Natural killer cell treated with Interleukin-12 subunit alpha and Interleukin-12 subunit beta and Interleukin-15 and Interleukin-18, amount 100 ng/mL, for 72 hours (primary cell): ENCODE measurements at regions not wholly inside any gene's neighbourhood (a gene's known extent, or its start where the extent isn't known, plus 50 kb on each side); places are given as distances from the start of the nearest gene placed in this dataset.
"Not testable (repeated sequence)": the region's sequence is repeated elsewhere in the genome, so short reads cannot be mapped to it uniquely, and the experiment has no call there.

ENCODE experiments used
- ATAC-seq, 2 donors: fragments of 150-1000 bp; cut with Tn5 transposase in 1 of 2; sonication (Bioruptor Pico), chemical (Tn5 transposase) in 1 of 2; 2 replicates each; pipeline ENCODE4 v1.10.0; 2021
- DNase-seq: peaks from one replicate; pipeline ENCODE4 v3.0.0; 2022; ENCODE audit warnings: low spot score
- H3K27ac Mint-ChIP-seq, 2 donors: 1 replicate in 1 of 2; 2 replicates in 1 of 2; pipeline ENCODE4 v1.8.0; 2022; ENCODE audit warnings: mixed read lengths in 2 of 2, mild to moderate bottlenecking in 1 of 2, moderate library complexity in 1 of 2
- H3K27me3 Mint-ChIP-seq, 2 donors: 1 replicate in 1 of 2; 2 replicates in 1 of 2; pipeline ENCODE4 v1.8.0; 2022; ENCODE audit warnings: mixed read lengths in 2 of 2
- H3K36me3 Mint-ChIP-seq: one replicate; pipeline ENCODE4 v1.8.0; 2022; ENCODE audit warnings: mixed read lengths
- H3K4me1 Mint-ChIP-seq, 2 donors: 1 replicate in 1 of 2; 2 replicates in 1 of 2; pipeline ENCODE4 v1.8.0; 2022; ENCODE audit warnings: low read depth in 2 of 2, mixed read lengths in 2 of 2, mild to moderate bottlenecking in 1 of 2
- H3K4me3 Mint-ChIP-seq: one replicate; pipeline ENCODE4 v1.8.0; 2022; ENCODE audit warnings: mixed read lengths
- H3K9me3 Mint-ChIP-seq: 2 replicates; pipeline ENCODE4 v1.8.0; 2022; ENCODE audit warnings: mixed read lengths

DNA sequence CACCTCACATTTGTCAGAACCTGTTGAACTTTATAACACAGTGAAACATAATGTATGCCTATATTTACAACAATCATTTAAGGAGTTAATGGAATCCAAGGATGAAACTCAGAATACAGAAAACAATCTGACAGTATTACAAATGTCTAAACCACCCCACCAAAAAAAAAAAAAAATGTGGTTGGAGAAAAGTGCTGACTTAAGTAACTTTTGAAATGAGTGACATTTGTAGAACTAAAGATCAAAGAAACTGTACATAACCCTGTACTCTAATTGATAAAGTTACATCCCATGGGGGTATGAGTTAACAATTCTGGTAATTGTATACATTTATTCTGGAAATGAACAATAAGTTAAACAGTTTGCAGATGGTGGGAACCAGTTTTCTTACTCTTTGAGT lies 372.1 kb upstream of the TMEFF2 start:
- Mint-ChIP-seq H3K27me3 (no peaks in the 10 kb centered on the region), H3K27ac (no peak overlapping the region), H3K36me3 (no peaks in the 10 kb centered on the region), H3K9me3 (peaks cover 5% of the 10 kb centered on the region), H3K4me3 (no peak overlapping the region), H3K4me1 (no peaks in the 10 kb centered on the region)
- DNase-seq (no peak), ATAC-seq (no peak)

DNA sequence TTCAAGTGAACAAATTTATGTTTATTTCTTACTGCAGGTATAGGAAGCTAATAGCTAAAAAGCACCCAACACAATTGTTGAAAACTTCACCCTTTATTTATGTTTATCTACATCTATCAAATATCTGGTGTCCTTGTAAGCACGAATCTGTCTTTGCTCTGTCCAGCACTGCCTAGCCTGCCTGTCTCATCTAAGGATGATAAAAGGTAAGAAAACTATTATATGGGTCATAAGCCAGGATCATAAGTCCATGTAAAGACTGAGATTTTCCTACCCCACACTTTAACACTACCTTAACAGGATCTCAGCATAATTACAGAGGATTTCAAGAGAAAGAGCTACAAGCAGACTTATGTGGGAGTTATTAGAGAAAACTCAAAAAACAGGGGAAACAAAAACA lies 365.6 kb upstream of the TMEFF2 start:
- no peaks in the 10 kb centered on the region for H3K4me1 Mint-ChIP-seq
- ATAC-seq (no peak), DNase-seq (no peak)
- H3K9me3 Mint-ChIP-seq = peaks cover 3% of the 10 kb centered on the region
- no peaks in the 10 kb centered on the region for H3K27me3 Mint-ChIP-seq
- no peak overlapping the region for H3K4me3 Mint-ChIP-seq
- H3K27ac Mint-ChIP-seq = no peak overlapping the region
- no peaks in the 10 kb centered on the region for H3K36me3 Mint-ChIP-seq

DNA sequence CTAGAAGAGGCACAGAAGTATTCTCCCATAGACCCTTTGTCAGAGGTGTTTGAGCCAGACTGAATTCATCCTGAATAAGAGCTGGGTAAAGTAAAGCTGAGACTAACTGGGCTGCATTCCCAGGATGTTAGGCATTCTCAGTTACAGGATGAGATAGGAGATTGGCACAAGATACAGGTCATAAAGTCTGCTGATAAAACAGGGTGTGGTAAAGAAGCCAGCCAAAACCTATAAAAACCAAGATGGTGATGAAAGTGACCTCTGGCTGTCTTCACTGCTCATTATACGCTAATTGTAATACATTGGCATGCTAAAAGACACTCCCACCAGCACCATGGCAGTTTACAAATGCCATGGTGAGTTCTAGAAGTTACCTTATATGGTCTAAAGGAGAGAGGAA lies 364.9 kb upstream of the TMEFF2 start:
- Mint-ChIP-seq H3K9me3 (no peaks in the 10 kb centered on the region), H3K27ac (no peak overlapping the region), H3K27me3 (no peaks in the 10 kb centered on the region), H3K36me3 (no peaks in the 10 kb centered on the region), H3K4me3 (no peak overlapping the region), H3K4me1 (no peaks in the 10 kb centered on the region)
- DNase-seq = no peak
- no peak for ATAC-seq

- peaks cover 3% of the 10 kb centered on the region for H3K9me3 Mint-ChIP-seq
- H3K27me3 Mint-ChIP-seq = no peaks in the 10 kb centered on the region
- H3K4me3 Mint-ChIP-seq = no peak overlapping the region
- H3K4me1 Mint-ChIP-seq = no peaks in the 10 kb centered on the region
- H3K27ac Mint-ChIP-seq = no peak overlapping the region
- ATAC-seq (no peak), DNase-seq (no peak)
- no peaks in the 10 kb centered on the region for H3K36me3 Mint-ChIP-seq
Observed at GRCh38 chr2:192558637-192559036, 363.9 kb upstream of the TMEFF2 start.

DNA sequence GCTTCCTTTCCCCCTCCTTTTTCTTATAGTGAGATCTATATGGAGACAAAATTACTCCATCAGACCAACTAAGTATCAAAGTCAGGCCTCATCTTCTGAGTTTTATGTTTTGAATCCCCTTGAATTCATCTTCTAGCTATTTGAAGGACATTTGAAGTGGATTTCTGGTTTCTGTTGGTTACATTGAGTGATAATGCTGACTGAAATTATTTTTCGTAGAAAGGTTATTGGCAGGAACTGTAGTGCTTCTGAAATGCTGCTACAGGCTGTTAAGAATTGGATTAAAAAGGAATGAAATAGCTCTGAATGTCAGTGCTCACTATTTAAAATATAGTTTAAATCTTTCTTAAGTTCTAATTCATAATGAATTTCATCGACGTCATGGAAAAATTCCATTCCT lies 361.0 kb upstream of the TMEFF2 start:
- H3K27ac Mint-ChIP-seq = no peak overlapping the region
- H3K4me3 Mint-ChIP-seq = no peak overlapping the region
- H3K4me1 Mint-ChIP-seq = no peaks in the 10 kb centered on the region
- H3K27me3 Mint-ChIP-seq = no peaks in the 10 kb centered on the region
- DNase-seq (no peak), ATAC-seq (no peak)
- peaks cover 3% of the 10 kb centered on the region for H3K9me3 Mint-ChIP-seq
- no peaks in the 10 kb centered on the region for H3K36me3 Mint-ChIP-seq

GRCh38 chr2:192551760-192552159 lies 357.0 kb upstream of the TMEFF2 start:
- H3K27me3 Mint-ChIP-seq = no peaks in the 10 kb centered on the region
- no peak for DNase-seq
- H3K9me3 Mint-ChIP-seq = peaks cover 3% of the 10 kb centered on the region
- no peak overlapping the region for H3K27ac Mint-ChIP-seq
- no peak overlapping the region for H3K4me3 Mint-ChIP-seq
- H3K4me1 Mint-ChIP-seq = no peaks in the 10 kb centered on the region
- ATAC-seq = no peak
- no peaks in the 10 kb centered on the region for H3K36me3 Mint-ChIP-seq

DNA sequence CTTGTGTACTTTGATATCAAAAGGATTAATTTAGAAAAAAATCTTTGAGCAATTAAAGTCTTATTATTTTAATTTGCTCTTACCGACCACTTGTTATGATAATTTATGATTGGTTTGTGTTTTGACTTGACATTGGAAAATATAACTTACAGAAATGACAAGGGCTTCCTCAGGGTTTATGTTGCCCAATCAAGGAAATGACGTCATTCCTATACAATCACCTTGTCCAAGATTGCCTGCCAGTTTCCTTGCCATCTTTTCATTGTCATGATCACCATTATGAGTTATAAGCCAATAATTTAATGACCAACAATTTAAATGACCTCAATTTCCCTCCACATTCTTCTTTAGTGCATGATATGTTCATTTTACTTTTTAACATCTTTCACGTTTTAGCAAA lies 351.8 kb upstream of the TMEFF2 start:
- DNase-seq (no peak), ATAC-seq (no peak)
- Mint-ChIP-seq H3K4me3 (no peak overlapping the region), H3K27ac (no peak overlapping the region), H3K27me3 (no peaks in the 10 kb centered on the region), H3K4me1 (no peaks in the 10 kb centered on the region), H3K36me3 (no peaks in the 10 kb centered on the region), H3K9me3 (no peaks in the 10 kb centered on the region)

DNA sequence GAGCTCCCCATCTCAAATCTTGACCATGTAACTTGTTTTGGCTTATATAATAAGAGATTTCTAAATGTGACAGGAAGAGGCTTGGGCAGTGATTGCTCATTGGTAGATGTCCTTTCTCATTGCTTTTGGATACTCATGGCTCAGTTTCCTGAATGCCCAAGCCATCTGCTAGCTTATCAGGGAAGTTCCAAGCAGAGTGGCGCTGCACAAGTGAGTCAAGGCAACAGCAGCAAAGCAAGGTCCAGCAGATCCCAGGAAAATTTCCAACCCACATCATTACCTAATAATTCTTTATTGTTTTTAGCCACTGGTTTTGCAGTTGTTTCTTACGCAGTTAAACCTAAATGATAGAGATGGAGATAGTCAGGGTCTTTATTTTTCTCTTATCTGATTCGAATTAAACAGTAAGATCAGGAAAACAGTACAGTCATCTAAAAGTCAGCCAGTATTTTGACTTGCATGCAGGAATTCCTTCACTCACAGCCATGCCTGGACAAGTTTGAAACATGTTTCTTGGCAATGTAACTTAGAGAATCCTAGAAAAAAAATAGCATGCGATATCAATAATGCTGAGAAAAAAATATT lies 349.7 kb upstream of the TMEFF2 start:
- Mint-ChIP-seq H3K4me1 (no peaks in the 10 kb centered on the region), H3K36me3 (no peaks in the 10 kb centered on the region), H3K27ac (no peak overlapping the region), H3K27me3 (no peaks in the 10 kb centered on the region), H3K4me3 (no peak overlapping the region), H3K9me3 (no peaks in the 10 kb centered on the region)
- no peak for ATAC-seq
- DNase-seq = no peak

DNA sequence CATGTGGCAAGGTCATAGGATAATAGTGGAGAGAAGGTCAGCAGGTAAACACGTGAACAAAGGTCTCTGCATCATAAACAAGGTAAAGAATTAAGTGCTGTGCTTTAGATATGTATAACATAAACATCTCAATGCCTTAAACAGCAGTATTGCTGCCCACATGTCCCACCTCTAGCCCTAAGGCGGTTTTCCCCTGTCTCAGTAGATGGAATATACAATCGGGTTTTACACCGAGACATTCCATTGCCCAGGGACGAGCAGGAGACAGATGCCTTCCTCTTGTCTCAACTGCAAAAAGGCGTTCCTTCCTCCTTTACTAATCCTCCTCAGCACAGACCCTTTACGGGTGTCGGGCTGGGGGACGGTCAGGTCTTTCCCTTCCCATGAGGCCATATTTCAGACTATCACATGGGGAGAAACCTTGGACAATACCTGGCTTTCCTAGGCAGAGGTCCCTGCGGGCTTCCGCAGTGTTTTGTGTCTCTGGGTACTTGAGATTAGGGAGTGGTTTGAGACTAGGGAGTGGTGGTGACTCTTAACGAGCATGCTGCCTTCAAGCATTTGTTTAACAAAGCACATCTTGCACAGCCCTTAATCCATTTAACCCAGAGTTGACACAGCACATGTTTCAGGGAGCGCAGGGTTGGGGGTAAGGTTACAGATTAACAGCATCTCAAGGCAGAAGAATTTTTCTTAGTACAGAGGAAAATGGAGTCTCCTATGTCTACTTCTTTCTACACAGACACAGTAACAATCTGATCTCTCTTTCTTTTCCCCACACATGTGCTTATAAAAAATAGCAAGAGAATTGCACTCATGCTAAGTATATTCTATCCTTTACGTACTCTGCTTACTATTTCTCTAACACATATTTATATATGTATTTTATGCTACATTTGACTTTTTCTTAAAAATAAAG lies 347.7 kb upstream of the TMEFF2 start:
- H3K27me3 Mint-ChIP-seq, ATAC-seq, H3K36me3 Mint-ChIP-seq, H3K4me3 Mint-ChIP-seq, H3K27ac Mint-ChIP-seq, H3K9me3 Mint-ChIP-seq, H3K4me1 Mint-ChIP-seq, DNase-seq: not testable (repeated sequence)

DNA sequence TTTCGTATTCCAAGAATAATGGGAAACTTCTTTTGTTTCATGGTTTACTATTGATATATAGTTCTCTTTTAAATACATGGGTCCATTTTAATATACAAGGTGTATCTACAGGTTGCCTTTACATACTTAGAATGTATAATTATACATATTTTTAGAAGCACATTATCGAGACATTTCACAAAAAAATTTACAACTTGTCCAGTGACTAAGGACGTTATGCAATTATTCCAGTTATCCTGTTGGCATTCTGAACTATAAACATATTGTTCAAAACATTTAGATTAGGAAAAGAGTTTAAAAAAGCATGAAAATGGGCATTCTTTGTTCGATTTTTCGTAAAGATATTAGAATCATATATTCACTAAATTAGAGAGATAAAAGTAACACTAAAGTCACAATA lies 344.6 kb upstream of the TMEFF2 start:
- no peak overlapping the region for H3K4me3 Mint-ChIP-seq
- no peak overlapping the region for H3K27ac Mint-ChIP-seq
- H3K9me3 Mint-ChIP-seq = peaks cover 4% of the 10 kb centered on the region
- ATAC-seq (no peak), DNase-seq (no peak)
- no peaks in the 10 kb centered on the region for H3K27me3 Mint-ChIP-seq
- no peaks in the 10 kb centered on the region for H3K4me1 Mint-ChIP-seq
- H3K36me3 Mint-ChIP-seq = no peaks in the 10 kb centered on the region

DNA sequence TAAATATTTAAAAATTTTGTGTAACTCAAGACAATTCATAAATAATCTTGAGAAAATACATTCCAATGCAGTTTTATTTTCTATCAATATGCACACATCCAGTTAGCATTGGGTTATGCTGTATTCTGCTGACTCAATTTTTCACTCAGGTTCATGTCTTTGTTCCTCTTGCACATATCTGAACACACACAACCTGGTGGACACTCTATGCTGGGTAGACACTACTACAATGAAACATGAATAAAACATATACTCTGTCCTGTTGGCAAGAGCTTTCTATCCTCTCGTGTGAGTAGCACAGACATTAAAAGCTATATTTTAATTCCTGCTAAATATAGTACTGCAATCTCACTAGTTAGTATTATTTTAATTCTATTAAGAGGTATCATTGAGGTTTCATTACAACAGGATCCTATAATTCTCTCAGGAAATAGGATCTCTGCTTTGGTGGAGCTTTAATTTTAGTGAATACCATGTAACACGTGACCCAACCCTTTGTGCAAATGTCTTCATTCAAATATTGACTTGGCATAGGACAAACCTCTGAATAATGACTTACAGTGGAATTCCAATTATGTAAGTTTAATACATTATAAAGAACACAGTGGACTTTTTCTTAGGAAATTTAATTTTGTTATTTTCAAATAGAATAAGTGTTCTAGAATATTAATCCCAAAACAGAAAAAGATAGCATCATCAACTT lies 342.3 kb upstream of the TMEFF2 start:
- no peak for ATAC-seq

DNA sequence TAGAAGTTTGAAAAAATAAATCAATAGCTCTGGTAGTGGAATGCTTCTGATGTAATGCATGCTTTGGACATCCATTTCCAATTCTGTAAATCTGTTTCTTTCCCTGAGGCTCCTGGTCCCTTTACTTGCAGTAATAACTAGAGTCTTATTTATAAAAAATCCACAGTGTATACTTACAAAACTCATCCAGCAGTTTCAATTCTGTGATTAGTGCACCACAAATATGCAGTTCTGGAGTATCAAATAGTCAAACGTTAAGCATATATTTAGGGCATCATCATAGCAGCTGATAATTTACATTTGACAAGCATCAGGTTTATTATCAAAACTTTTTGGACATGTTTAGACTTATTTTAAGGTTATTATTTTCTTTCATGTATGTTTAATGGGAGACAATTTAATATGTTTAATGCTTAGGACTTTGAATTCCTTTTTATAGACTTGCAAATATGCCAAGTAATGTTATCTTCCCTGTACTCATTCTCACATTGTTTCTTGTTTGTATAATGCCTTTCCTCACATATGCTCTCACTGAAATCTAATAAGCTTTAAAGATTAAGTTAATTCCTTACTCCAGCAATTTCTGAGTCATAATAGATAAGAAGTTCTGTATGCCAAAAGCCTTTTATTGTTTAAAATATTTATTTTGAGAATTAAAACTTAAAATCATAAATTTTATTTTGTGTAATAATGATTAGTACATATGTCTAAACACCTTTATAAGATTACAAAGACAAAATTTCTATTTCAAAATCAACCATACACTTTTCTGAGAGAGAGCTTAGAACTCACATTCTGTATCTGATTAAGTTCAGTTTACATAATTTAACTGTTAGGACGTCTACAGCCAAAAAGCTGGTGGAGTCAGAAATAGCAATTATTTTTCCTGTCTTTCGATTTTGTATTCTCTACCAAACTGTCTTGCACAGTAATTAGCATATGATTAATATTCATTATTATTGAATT lies 341.5 kb upstream of the TMEFF2 start:
- Mint-ChIP-seq H3K4me3 (no peak overlapping the region), H3K27me3 (no peaks in the 10 kb centered on the region), H3K36me3 (no peaks in the 10 kb centered on the region), H3K9me3 (peaks cover 8% of the 10 kb centered on the region), H3K4me1 (no peaks in the 10 kb centered on the region), H3K27ac (no peak overlapping the region)
- DNase-seq (no peak), ATAC-seq (no peak)

More for the DNA sequence above, 342.3 kb upstream of the TMEFF2 start:
- Mint-ChIP-seq H3K4me3 (no peak overlapping the region), H3K27ac (no peak overlapping the region), H3K36me3 (no peaks in the 10 kb centered on the region), H3K4me1 (no peaks in the 10 kb centered on the region), H3K27me3 (no peaks in the 10 kb centered on the region), H3K9me3 (peaks cover 8% of the 10 kb centered on the region)
- DNase-seq = no peak

DNA sequence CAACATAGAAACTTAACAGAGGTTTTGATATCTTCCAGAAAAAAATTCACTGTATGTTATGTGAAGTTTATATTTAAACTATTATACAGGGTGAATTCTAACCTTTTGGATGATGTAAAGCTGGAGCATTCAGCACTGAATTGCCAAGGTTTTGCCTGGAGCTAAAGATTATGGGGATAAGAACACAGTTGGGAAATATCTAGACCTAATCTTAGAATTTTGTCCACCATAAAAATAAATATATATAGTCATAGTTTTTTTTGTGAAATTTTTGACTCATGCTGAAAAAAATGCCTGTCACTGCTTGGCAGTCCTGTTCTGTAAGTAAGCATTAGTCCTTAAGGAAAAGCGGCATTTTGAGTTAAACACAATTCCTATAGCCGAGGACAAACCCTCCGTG lies 339.3 kb upstream of the TMEFF2 start:
- Mint-ChIP-seq H3K27me3 (no peaks in the 10 kb centered on the region), H3K4me3 (no peak overlapping the region), H3K27ac (no peak overlapping the region), H3K4me1 (no peaks in the 10 kb centered on the region), H3K9me3 (peaks cover 8% of the 10 kb centered on the region), H3K36me3 (no peaks in the 10 kb centered on the region)
- DNase-seq = no peak
- ATAC-seq = no peak
